ENCODE measurements at regions not wholly inside any gene's neighbourhood (a gene's known extent, or its start where the extent isn't known, plus 50 kb on each side); places are given as distances from the start of the nearest gene placed in this dataset.
A peak's percentile ranks its signal among the peaks of the same experiment; 100 is the strongest.
"Not testable (repeated sequence)": the region's sequence is repeated elsewhere in the genome, so short reads cannot be mapped to it uniquely, and the experiment has no call there.

DNA sequence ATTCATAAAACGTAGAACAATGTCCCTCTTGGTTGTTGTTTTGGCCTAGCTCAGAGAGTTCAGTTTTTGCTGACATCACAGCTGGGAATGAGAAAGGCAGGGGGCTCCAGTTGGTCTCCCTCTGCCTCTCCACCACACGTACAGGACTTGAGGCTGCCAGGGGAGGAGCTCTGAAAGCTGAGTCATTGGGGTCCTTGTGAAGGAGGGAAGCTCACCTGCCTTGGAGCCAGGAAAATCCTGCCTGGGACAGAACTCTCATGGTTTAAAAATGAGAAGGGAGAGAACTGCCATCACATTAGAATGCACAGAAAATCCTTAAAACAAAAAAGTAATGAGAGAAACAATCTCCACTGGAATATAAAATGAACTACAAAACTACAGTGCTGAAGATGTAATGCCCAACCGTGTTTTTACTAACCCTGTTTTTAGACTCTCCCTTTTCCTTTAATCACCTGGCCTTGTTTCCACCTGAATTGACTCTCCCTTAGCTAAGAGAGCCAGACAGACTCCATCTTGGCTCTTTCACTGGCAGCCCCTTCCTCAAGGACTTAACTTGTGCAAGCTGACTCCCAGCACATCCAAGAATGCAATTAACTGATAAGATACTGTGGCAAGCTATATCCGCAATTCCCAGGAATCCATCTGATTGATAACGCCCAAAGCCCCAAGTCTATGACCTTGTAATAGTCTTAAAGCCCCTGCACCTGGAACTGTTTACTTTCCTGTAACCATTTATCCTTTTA lies 58.6 kb upstream of the TARP start:
- H3K4me2 ChIP-seq (ENCODE audit: insufficient read depth, low read length); dilution Hi-C loops (cut with MboI; ENCODE audit: extremely low pct_ligation_motif_present, low sequenced_read_pairs); H3K79me2 ChIP-seq (ENCODE audit: control insufficient read depth, insufficient read depth, low read length); intact Hi-C loops (cut with micrococcal nuclease); POLR2A ChIA-PET; BruUV-seq (replicated peaks); H4K20me1 ChIP-seq (replicated peaks; ENCODE audit: control insufficient read depth, extremely low read depth, insufficient read depth, low read length); H3K9me3 ChIP-seq (replicated peaks; ENCODE audit: control insufficient read depth, insufficient read depth, low read length); H3K4me3 ChIP-seq (replicated peaks in 1 of 3; ENCODE audit: insufficient read depth in 1 of 3, low read depth in 1 of 3, low read length in 3 of 3); H3K4me1 ChIP-seq (ENCODE audit: control insufficient read depth, extremely low read depth, insufficient read depth, low read length); H3K9me1 ChIP-seq (replicated peaks; ENCODE audit: control insufficient read depth, extremely low read depth, insufficient read depth, low read length); H3K27me3 ChIP-seq (ENCODE audit: control insufficient read depth in 2 of 2, insufficient read depth in 2 of 2, low read length in 2 of 2); FAIRE-seq; H3K9ac ChIP-seq (replicated peaks; ENCODE audit: extremely low read depth, insufficient read depth, low read length); H3K27ac ChIP-seq (ENCODE audit: insufficient read depth, low read depth, low read length); DNase-seq (ENCODE audit: low read depth, low spot score); H2AFZ ChIP-seq (ENCODE audit: low read depth, low read length); H3K36me3 ChIP-seq (ENCODE audit: control insufficient read depth in 2 of 2, extremely low read depth in 1 of 2, insufficient read depth in 2 of 2, low read length in 2 of 2): not testable (repeated sequence)
- CTCF ChIA-PET, result interaction anchor here (1.0 to 2.8 kb wide), 7 partner anchors 9 to 116 kb away, joined by 3 to 14 read pairs (median 8); no protein-coding TSS in a partner anchor

DNA sequence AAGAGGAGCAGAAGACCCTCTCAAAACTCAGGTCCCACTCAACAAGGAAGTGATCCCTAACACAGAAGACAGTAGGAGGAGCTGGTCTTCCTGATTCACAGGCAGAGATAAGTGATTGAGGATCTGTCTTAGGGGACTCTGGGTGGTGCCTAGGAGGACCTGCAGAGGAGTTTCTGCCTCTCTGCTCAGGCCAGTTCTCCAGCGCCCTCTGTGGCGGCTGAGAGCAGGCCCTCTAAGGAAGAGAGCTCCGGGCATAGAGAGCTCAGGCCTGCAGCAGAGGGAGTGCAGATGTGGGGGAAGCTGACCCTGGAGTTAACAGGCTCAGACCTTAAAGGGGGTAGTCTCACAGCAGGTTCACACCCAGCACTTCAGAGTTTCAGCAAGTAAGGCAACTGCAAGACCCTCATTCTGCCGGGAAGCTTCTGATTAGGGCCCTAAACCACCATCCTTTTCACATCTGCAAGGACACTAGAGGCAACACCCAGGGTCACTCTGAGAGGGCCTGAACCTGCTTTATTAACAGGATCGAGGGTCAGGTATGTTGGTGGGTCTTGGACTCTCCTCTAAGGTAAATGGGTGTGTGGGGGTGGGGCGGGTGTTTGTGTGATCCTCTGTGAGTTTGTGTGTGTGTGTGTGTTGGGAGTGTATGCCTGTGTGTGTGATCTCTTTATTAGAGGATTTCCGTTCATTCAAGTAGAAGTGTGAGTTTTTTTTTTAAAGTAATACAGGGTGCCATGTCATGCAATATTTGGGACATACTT lies 57.6 kb upstream of the TARP start:
- intact Hi-C loops (cut with micrococcal nuclease) (no loop called here), dilution Hi-C loops (cut with MboI; ENCODE audit: extremely low pct_ligation_motif_present, low sequenced_read_pairs) (no loop called here)
- CTCF ChIA-PET, result interaction anchor here (1.0 to 2.8 kb wide), 11 partner anchors 8 to 224 kb away, joined by 3 to 14 read pairs (median 3); no protein-coding TSS in a partner anchor

More for the DNA sequence above, 57.6 kb upstream of the TARP start:
- Histone ChIP-seq H3K9me1 (replicated peaks; ENCODE audit: control insufficient read depth, extremely low read depth, insufficient read depth, low read length) (no peaks in the 10 kb centered on the region), H3K9ac (replicated peaks; ENCODE audit: extremely low read depth, insufficient read depth, low read length) (no peak overlapping the region), H2AFZ (ENCODE audit: low read depth, low read length) (no peak overlapping the region), H3K4me2 (ENCODE audit: insufficient read depth, low read length) (no peak overlapping the region), H4K20me1 (replicated peaks; ENCODE audit: control insufficient read depth, extremely low read depth, insufficient read depth, low read length) (no peaks in the 10 kb centered on the region), H3K9me3 (replicated peaks; ENCODE audit: control insufficient read depth, insufficient read depth, low read length) (no peaks in the 10 kb centered on the region), H3K4me3 (replicated peaks in 1 of 3; ENCODE audit: insufficient read depth in 1 of 3, low read depth in 1 of 3, low read length in 3 of 3) (no peak overlapping the region), H3K4me1 (ENCODE audit: control insufficient read depth, extremely low read depth, insufficient read depth, low read length) (no peaks in the 10 kb centered on the region), H3K27me3 (ENCODE audit: control insufficient read depth in 2 of 2, insufficient read depth in 2 of 2, low read length in 2 of 2) (peaks cover 2 to 6% of the 10 kb centered on the region in 2 experiments), H3K79me2 (ENCODE audit: control insufficient read depth, insufficient read depth, low read length) (no peaks in the 10 kb centered on the region), H3K27ac (ENCODE audit: insufficient read depth, low read depth, low read length) (no peak overlapping the region), H3K36me3 (ENCODE audit: control insufficient read depth in 2 of 2, extremely low read depth in 1 of 2, insufficient read depth in 2 of 2, low read length in 2 of 2) (no peaks in the 10 kb centered on the region)
- POLR2A ChIA-PET, result no interaction called here
- no TSS peak for BruUV-seq (replicated peaks)
- FAIRE-seq (no peak), DNase-seq (ENCODE audit: low read depth, low spot score) (no peak)
- TF ChIP-seq EZH2 (IDR thresholded peaks at IDR 0.05; ENCODE audit: borderline replicate concordance, low read depth, low read length, severe bottlenecking), result no peak
- TF ChIP-seq, protein P1, sequence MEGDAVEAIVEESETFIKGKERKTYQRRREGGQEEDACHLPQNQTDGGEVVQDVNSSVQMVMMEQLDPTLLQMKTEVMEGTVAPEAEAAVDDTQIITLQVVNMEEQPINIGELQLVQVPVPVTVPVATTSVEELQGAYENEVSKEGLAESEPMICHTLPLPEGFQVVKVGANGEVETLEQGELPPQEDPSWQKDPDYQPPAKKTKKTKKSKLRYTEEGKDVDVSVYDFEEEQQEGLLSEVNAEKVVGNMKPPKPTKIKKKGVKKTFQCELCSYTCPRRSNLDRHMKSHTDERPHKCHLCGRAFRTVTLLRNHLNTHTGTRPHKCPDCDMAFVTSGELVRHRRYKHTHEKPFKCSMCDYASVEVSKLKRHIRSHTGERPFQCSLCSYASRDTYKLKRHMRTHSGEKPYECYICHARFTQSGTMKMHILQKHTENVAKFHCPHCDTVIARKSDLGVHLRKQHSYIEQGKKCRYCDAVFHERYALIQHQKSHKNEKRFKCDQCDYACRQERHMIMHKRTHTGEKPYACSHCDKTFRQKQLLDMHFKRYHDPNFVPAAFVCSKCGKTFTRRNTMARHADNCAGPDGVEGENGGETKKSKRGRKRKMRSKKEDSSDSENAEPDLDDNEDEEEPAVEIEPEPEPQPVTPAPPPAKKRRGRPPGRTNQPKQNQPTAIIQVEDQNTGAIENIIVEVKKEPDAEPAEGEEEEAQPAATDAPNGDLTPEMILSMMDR (IDR thresholded peaks at IDR 0.05; ENCODE audit: extremely low read depth in 1 of 2, insufficient read depth in 1 of 2, low read depth in 1 of 2, low read length in 2 of 2), result peak in 1 of 2 donors; percentile 7
